MM.1S (cell line): ENCODE measurements at regions not wholly inside any gene's neighbourhood (a gene's known extent, or its start where the extent isn't known, plus 50 kb on each side); places are given as distances from the start of the nearest gene placed in this dataset.

Source experiments
- DNase-seq: peaks from one replicate; pipeline ENCODE4 v3.0.0-alpha.2; 2015
- H2AFZ ChIP-seq: fragments of 300-600 bp; sonication (generic); 2 replicates; pipeline ENCODE4 v1.6.0; 2016; ENCODE audit warnings: antibody characterized with exemption, low read length
- H3F3A ChIP-seq: fragments of 300-600 bp; sonication (generic); 2 replicates; pipeline ENCODE4 v1.6.1; 2016; ENCODE audit warnings: mild to moderate bottlenecking, antibody characterized with exemption, low read length, moderate library complexity, mixed read lengths; ENCODE audit not compliant: insufficient read depth
- H3K27ac ChIP-seq: fragments of 300-600 bp; sonication (generic); 2 replicates; pipeline ENCODE4 v1.5.1; 2016; ENCODE audit warnings: mild to moderate bottlenecking, low read length
- H3K27me3 ChIP-seq: fragments of 300-600 bp; sonication (generic); replicated peaks from 2 replicates; pipeline ENCODE4 v1.6.0; 2016; ENCODE audit warnings: low read length; ENCODE audit not compliant: insufficient read depth
- H3K36me3 ChIP-seq: fragments of 300-600 bp; sonication (generic); replicated peaks from 2 replicates; pipeline ENCODE4 v1.6.1; 2016; ENCODE audit warnings: mild to moderate bottlenecking, low read length, mixed read lengths; ENCODE audit not compliant: insufficient read depth
- H3K4me1 ChIP-seq: fragments of 300-600 bp; sonication (generic); 2 replicates; pipeline ENCODE4 v1.6.1; 2016; ENCODE audit warnings: low read length, mixed read lengths
- H3K4me2 ChIP-seq: fragments of 300-600 bp; sonication (generic); 2 replicates; pipeline ENCODE4 v1.6.0; 2016; ENCODE audit warnings: low read depth, low read length
- H3K4me3 ChIP-seq: fragments of 300-600 bp; sonication (generic); 2 replicates; pipeline ENCODE4 v1.5.1; 2016; ENCODE audit warnings: low read length, mixed read lengths
- H3K79me2 ChIP-seq: fragments of 300-600 bp; sonication (generic); 2 replicates; pipeline ENCODE4 v1.6.1; 2016; ENCODE audit warnings: mixed run types, low read length, mixed read lengths
- H3K9ac ChIP-seq: fragments of 300-600 bp; sonication (generic); 2 replicates; pipeline ENCODE4 v1.6.1; 2016; ENCODE audit warnings: low read length, mixed read lengths
- H3K9me2 ChIP-seq: fragments of 300-600 bp; sonication (generic); replicated peaks from 2 replicates; pipeline ENCODE4 v1.6.1; 2016; ENCODE audit warnings: mild to moderate bottlenecking, low read length, mixed read lengths; ENCODE audit not compliant: insufficient read depth
- H3K9me3 ChIP-seq: fragments of 300-600 bp; sonication (generic); replicated peaks from 2 replicates; pipeline ENCODE4 v1.6.1; 2016; ENCODE audit warnings: mild to moderate bottlenecking, low read length, mixed read lengths; ENCODE audit not compliant: insufficient read depth
- H4K20me1 ChIP-seq: fragments of 300-600 bp; sonication (generic); 2 replicates; pipeline ENCODE4 v1.6.1; 2016; ENCODE audit warnings: mild to moderate bottlenecking, low read length, moderate library complexity, mixed read lengths; ENCODE audit not compliant: insufficient read depth
- CTCF ChIP-seq: fragments of 300-600 bp; sonication (generic); IDR thresholded peaks from 2 replicates; pipeline ENCODE4 v1.5.1; 2016; ENCODE audit warnings: antibody characterized with exemption, low read length, mixed read lengths
- EZH2 ChIP-seq: fragments of 300-600 bp; sonication (generic); optimal IDR thresholded peaks from 2 replicates; pipeline ENCODE3; 2017; ENCODE audit warnings: low read depth, mild to moderate bottlenecking, antibody characterized with exemption, low read length, mixed read lengths
- EZH2phosphoT487 ChIP-seq: fragments of 300-600 bp; sonication (generic); IDR thresholded peaks from 2 replicates; pipeline ENCODE4 v1.6.1; 2018; ENCODE audit warnings: antibody characterized with exemption, low read length

- no peaks in the 10 kb centered on the region for H3K9me3 ChIP-seq
- no peaks in the 10 kb centered on the region for H3K79me2 ChIP-seq
- H3K9me2 ChIP-seq = no peaks in the 10 kb centered on the region
- no peaks in the 10 kb centered on the region for H3F3A ChIP-seq
- H3K4me1 ChIP-seq = no peaks in the 10 kb centered on the region
- no peaks in the 10 kb centered on the region for H4K20me1 ChIP-seq
- DNase-seq = no peak
- peaks cover 50% of the 10 kb centered on the region for H3K27me3 ChIP-seq
- H3K36me3 ChIP-seq = no peaks in the 10 kb centered on the region
- H3K9ac ChIP-seq = no peak overlapping the region
- H3K4me2 ChIP-seq = no peak overlapping the region
- TF ChIP-seq EZH2phosphoT487 (no peak), CTCF (no peak), EZH2 (no peak)
- H3K27ac ChIP-seq = no peak overlapping the region
- no peak overlapping the region for H2AFZ ChIP-seq
- no peak overlapping the region for H3K4me3 ChIP-seq
Measured at GRCh38 chr1:4924356-4924755, 269.9 kb downstream of the AJAP1 start.

GRCh38 chr1:4916610-4917009 lies 262.2 kb downstream of the AJAP1 start:
- H2AFZ ChIP-seq = no peak overlapping the region
- no peaks in the 10 kb centered on the region for H3K36me3 ChIP-seq
- no peaks in the 10 kb centered on the region for H3K9me2 ChIP-seq
- no peak overlapping the region for H3K4me2 ChIP-seq
- H4K20me1 ChIP-seq = no peaks in the 10 kb centered on the region
- DNase-seq = no peak
- H3K4me1 ChIP-seq = no peaks in the 10 kb centered on the region
- H3K27me3 ChIP-seq = peaks cover 53% of the 10 kb centered on the region
- no peak overlapping the region for H3K27ac ChIP-seq
- no peaks in the 10 kb centered on the region for H3K9me3 ChIP-seq
- no peaks in the 10 kb centered on the region for H3K79me2 ChIP-seq
- no peak overlapping the region for H3K9ac ChIP-seq
- H3K4me3 ChIP-seq = no peak overlapping the region
- TF ChIP-seq EZH2 = no peak
- no peaks in the 10 kb centered on the region for H3F3A ChIP-seq

- no peaks in the 10 kb centered on the region for H3F3A ChIP-seq
Measured at GRCh38 chr1:4915154-4915553, 260.7 kb downstream of the AJAP1 start.

GRCh38 chr1:4908486-4908885 lies 254.1 kb downstream of the AJAP1 start:
- H3K9ac ChIP-seq = no peak overlapping the region
- no peaks in the 10 kb centered on the region for H3K36me3 ChIP-seq
- no peak overlapping the region for H2AFZ ChIP-seq
- no peak overlapping the region for H3K4me3 ChIP-seq
- no peak for TF ChIP-seq EZH2
- no peak for TF ChIP-seq EZH2phosphoT487
- TF ChIP-seq CTCF = no peak
- H3K4me1 ChIP-seq = no peaks in the 10 kb centered on the region
- no peaks in the 10 kb centered on the region for H4K20me1 ChIP-seq
- H3K79me2 ChIP-seq = no peaks in the 10 kb centered on the region
- H3K27ac ChIP-seq = no peak overlapping the region
- peaks cover 83% of the 10 kb centered on the region for H3K27me3 ChIP-seq
- H3F3A ChIP-seq = no peaks in the 10 kb centered on the region
- no peak for DNase-seq
- H3K9me3 ChIP-seq = no peaks in the 10 kb centered on the region
- H3K9me2 ChIP-seq = no peaks in the 10 kb centered on the region
- H3K4me2 ChIP-seq = no peak overlapping the region

More at GRCh38 chr1:4915154-4915553, 260.7 kb downstream of the AJAP1 start:
- no peaks in the 10 kb centered on the region for H3K36me3 ChIP-seq
- no peak for DNase-seq
- H2AFZ ChIP-seq = no peak overlapping the region
- no peaks in the 10 kb centered on the region for H3K79me2 ChIP-seq
- no peaks in the 10 kb centered on the region for H3K9me2 ChIP-seq
- H3K9ac ChIP-seq = no peak overlapping the region
- peaks cover 67% of the 10 kb centered on the region for H3K27me3 ChIP-seq
- no peak overlapping the region for H3K4me3 ChIP-seq
- no peaks in the 10 kb centered on the region for H3K4me1 ChIP-seq
- no peaks in the 10 kb centered on the region for H3K9me3 ChIP-seq
- H3K27ac ChIP-seq = no peak overlapping the region
- H3K4me2 ChIP-seq = no peak overlapping the region
- TF ChIP-seq EZH2 = no peak
- TF ChIP-seq CTCF = no peak
- TF ChIP-seq EZH2phosphoT487 = no peak
- no peaks in the 10 kb centered on the region for H4K20me1 ChIP-seq
